Ovary (tissue), 3 donors: ENCODE measurements at regions not wholly inside any gene's neighbourhood (a gene's known extent, or its start where the extent isn't known, plus 50 kb on each side); places are given as distances from the start of the nearest gene placed in this dataset.

ENCODE experiments used
- CTCF ChIP-seq, 3 donors: fragments of 450-650 bp in 2 of 3; fragments of 200-600 bp in 1 of 3; IDR thresholded peaks; one replicate each; pipeline versions ENCODE4 v1.5.1 to v1.8.0; 2016 to 2022; ENCODE audit warnings: antibody characterized with exemption in 3 of 3, mild to moderate bottlenecking in 1 of 3
- EP300 ChIP-seq: sonication (generic); formaldehyde crosslinking; IDR thresholded peaks from one replicate; pipeline ENCODE4 v1.6.1; 2017; ENCODE audit warnings: antibody characterized with exemption
- POLR2A ChIP-seq: fragments of 450-650 bp; IDR thresholded peaks from one replicate; pipeline ENCODE4 v1.6.1; 2017; ENCODE audit warnings: antibody characterized with exemption, mild to moderate bottlenecking, moderate library complexity
- donor health status: DM: no; HTN: no; CAD: no.

GRCh38 chr14:28077021-28077420 lies 689.6 kb upstream of the FOXG1 start:
- no peak for TF ChIP-seq CTCF (IDR thresholded peaks at IDR 0.05)
- TF ChIP-seq POLR2A, result no peak
- TF ChIP-seq EP300, result no peak
